ENCODE measurements at regions not wholly inside any gene's neighbourhood (a gene's known extent, or its start where the extent isn't known, plus 50 kb on each side); places are given as distances from the start of the nearest gene placed in this dataset.

DNA sequence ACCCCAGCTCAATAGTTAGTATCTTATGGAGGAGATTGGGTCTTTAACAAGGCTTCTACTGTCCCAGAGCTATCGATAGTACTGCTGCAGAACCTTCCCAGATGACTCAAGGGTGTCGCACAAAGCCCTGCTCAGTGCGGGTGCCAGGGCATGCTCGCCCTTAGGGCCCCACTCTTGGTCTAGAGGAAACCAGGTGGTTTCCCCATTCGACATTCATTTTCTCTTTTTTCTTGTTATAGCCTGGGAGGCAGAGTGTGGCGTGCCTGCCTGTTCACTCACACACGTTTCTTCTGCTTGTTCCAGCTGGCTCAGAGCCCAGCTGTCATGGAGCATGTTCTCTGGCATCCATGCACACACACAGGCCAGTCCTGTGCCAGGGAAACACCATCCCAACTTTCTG lies 144.5 kb downstream of the SMIM20 start:
- peak overlapping the region in 1 of 2 donors; percentile 3 for H3K4me3 Mint-ChIP-seq

DNA sequence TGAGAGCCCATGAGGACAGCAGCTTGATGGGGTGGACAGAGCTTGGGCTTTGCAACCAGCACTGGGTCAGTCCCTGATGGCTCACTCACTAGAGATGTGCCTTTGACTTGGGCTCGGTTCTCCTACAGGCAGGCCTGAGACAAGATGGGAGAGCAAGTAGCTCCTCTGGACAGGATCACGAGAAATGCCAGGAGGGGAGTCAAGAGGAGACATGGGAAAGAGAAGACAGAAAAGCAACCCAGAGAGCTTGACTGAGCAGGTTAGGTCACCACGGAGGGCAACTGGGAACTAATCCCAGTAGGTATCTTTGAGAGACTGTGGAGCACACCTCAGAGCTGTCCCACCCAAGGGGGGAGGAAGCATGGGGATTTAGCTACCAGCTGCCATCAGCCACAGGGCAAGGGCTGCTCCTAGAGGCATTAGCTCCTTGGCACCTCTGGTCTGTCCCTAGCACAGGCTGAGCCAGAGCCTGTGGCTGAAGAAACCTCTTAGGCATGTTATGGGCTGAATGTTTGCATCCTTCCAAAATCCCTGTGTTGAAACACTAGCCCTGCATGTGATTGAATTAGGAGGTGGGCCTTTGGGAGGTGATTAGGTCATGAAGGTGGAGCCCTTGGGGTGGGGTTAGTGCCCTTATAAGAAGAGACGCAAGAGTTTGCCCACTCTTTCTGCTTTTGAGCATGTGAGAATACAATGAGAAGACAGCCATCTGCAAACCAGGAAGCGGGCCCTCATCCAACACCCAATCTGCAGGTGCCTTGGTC lies 145.6 kb downstream of the SMIM20 start:
- Mint-ChIP-seq H3K27ac (peak overlapping the region in 3 of 7 donors; percentile 56 to 80 (median 63)), H3K4me1 (peaks cover 19% of the 10 kb centered on the region), H3K9me3 (peaks cover 0 to 5% (median 0%) of the 10 kb centered on the region in 7 donors)

More for the DNA sequence above, 144.5 kb downstream of the SMIM20 start:
- H3K79me2 ChIP-seq (ENCODE audit: insufficient read depth, low read length) = no peaks in the 10 kb centered on the region
- no peaks in the 10 kb centered on the region for H3K9me3 ChIP-seq (replicated peaks in 1 of 2; ENCODE audit: control insufficient read depth in 1 of 2, insufficient read depth in 1 of 2, low read length in 2 of 2)
- no peaks in the 10 kb centered on the region for H3K36me3 ChIP-seq (replicated peaks in 1 of 2; ENCODE audit: control insufficient read depth in 1 of 2, insufficient read depth in 2 of 2, low read length in 2 of 2)
- intact Hi-C loops (cut with micrococcal nuclease) = no loop called here
- no peak overlapping the region for H3K9ac ChIP-seq (ENCODE audit: insufficient read depth, low read length, poor library complexity, severe bottlenecking)
- H3K27ac ChIP-seq (ENCODE audit: low read depth in 1 of 2, low read length in 2 of 2) = no peak overlapping the region
- no peak overlapping the region for H2AFZ ChIP-seq (ENCODE audit: insufficient read depth, low read depth, low read length, poor library complexity, severe bottlenecking)
- TF ChIP-seq, protein P1, sequence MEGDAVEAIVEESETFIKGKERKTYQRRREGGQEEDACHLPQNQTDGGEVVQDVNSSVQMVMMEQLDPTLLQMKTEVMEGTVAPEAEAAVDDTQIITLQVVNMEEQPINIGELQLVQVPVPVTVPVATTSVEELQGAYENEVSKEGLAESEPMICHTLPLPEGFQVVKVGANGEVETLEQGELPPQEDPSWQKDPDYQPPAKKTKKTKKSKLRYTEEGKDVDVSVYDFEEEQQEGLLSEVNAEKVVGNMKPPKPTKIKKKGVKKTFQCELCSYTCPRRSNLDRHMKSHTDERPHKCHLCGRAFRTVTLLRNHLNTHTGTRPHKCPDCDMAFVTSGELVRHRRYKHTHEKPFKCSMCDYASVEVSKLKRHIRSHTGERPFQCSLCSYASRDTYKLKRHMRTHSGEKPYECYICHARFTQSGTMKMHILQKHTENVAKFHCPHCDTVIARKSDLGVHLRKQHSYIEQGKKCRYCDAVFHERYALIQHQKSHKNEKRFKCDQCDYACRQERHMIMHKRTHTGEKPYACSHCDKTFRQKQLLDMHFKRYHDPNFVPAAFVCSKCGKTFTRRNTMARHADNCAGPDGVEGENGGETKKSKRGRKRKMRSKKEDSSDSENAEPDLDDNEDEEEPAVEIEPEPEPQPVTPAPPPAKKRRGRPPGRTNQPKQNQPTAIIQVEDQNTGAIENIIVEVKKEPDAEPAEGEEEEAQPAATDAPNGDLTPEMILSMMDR (IDR thresholded peaks at IDR 0.05) = no peak
- H3K4me3 ChIP-seq (replicated peaks in 1 of 3; ENCODE audit: low read depth in 2 of 3, low read length in 3 of 3) = no peak overlapping the region
- no peaks in the 10 kb centered on the region for H3K36me3 Mint-ChIP-seq
- peaks cover 0 to 5% (median 2%) of the 10 kb centered on the region in 7 donors for H3K9me3 Mint-ChIP-seq
- peak overlapping the region in 3 of 7 donors; percentile 29 to 86 (median 51) for H3K27ac Mint-ChIP-seq
- H3K4me1 ChIP-seq (ENCODE audit: control insufficient read depth in 1 of 2, insufficient read depth in 2 of 2, low read length in 2 of 2) = peaks cover 11 to 13% of the 10 kb centered on the region in 2 donors
- peaks cover 7 to 22% (median 21%) of the 10 kb centered on the region in 3 donors for H3K27me3 Mint-ChIP-seq (ENCODE audit: low read depth in 3 of 3)
- H3K27me3 ChIP-seq (ENCODE audit: control insufficient read depth in 2 of 2, insufficient read depth in 2 of 2, low read length in 2 of 2) = no peaks in the 10 kb centered on the region
- WGBS (ENCODE audit: insufficient coverage) = 27% methylated on average over 7 of the region's 7 CpGs
- peak in 1 of 3 donors; percentile 30 for DNase-seq
- no peaks in the 10 kb centered on the region for H4K20me1 ChIP-seq (ENCODE audit: insufficient read depth, low read length)
- H3K4me2 ChIP-seq (replicated peaks; ENCODE audit: extremely low read depth, low read length, poor library complexity, severe bottlenecking) = no peak overlapping the region
- peaks cover 21% of the 10 kb centered on the region for H3K4me1 Mint-ChIP-seq

More for the DNA sequence above, 145.6 kb downstream of the SMIM20 start:
- H3K9ac ChIP-seq (ENCODE audit: insufficient read depth, low read length, poor library complexity, severe bottlenecking) = no peak overlapping the region
- H4K20me1 ChIP-seq (ENCODE audit: insufficient read depth, low read length) = no peaks in the 10 kb centered on the region
- peak overlapping the region in 1 of 2 donors; percentile 16 for H3K4me3 Mint-ChIP-seq
- H3K36me3 Mint-ChIP-seq = no peaks in the 10 kb centered on the region
- H3K27me3 Mint-ChIP-seq (ENCODE audit: low read depth in 3 of 3) = peaks cover 7 to 21% (median 17%) of the 10 kb centered on the region in 3 donors
- intact Hi-C loops (cut with micrococcal nuclease) = no loop called here
- 100% methylated on average over 1 of the region's 5 CpGs for WGBS (ENCODE audit: insufficient coverage)
- no peak for DNase-seq
- no peak overlapping the region for H3K4me2 ChIP-seq (replicated peaks; ENCODE audit: extremely low read depth, low read length, poor library complexity, severe bottlenecking)
- no peak overlapping the region for H3K27ac ChIP-seq (ENCODE audit: low read depth in 1 of 2, low read length in 2 of 2)
- H3K27me3 ChIP-seq (ENCODE audit: control insufficient read depth in 2 of 2, insufficient read depth in 2 of 2, low read length in 2 of 2) = no peaks in the 10 kb centered on the region
- no peaks in the 10 kb centered on the region for H3K9me3 ChIP-seq (replicated peaks in 1 of 2; ENCODE audit: control insufficient read depth in 1 of 2, insufficient read depth in 1 of 2, low read length in 2 of 2)
- no peaks in the 10 kb centered on the region for H3K79me2 ChIP-seq (ENCODE audit: insufficient read depth, low read length)
- peaks cover 11 to 12% of the 10 kb centered on the region in 2 donors for H3K4me1 ChIP-seq (ENCODE audit: control insufficient read depth in 1 of 2, insufficient read depth in 2 of 2, low read length in 2 of 2)
- TF ChIP-seq, protein P1 (IDR thresholded peaks at IDR 0.05) = no peak
- H3K36me3 ChIP-seq (replicated peaks in 1 of 2; ENCODE audit: control insufficient read depth in 1 of 2, insufficient read depth in 2 of 2, low read length in 2 of 2) = no peaks in the 10 kb centered on the region
- no peak overlapping the region for H3K4me3 ChIP-seq (replicated peaks in 1 of 3; ENCODE audit: low read depth in 2 of 3, low read length in 3 of 3)
- no peak overlapping the region for H2AFZ ChIP-seq (ENCODE audit: insufficient read depth, low read depth, low read length, poor library complexity, severe bottlenecking)

Measured in CD14-positive monocyte (primary cell).